ENCODE measurements at regions not wholly inside any gene's neighbourhood (a gene's known extent, or its start where the extent isn't known, plus 50 kb on each side); places are given as distances from the start of the nearest gene placed in this dataset.

- TF ChIP-seq EZH2phosphoT487 (IDR thresholded peaks at IDR 0.05; ENCODE audit: borderline replicate concordance, low read length) (no peak), EZH2 (IDR thresholded peaks at IDR 0.05; ENCODE audit: low read length, unreplicated experiment) (no peak)
- TF ChIP-seq, protein P1, sequence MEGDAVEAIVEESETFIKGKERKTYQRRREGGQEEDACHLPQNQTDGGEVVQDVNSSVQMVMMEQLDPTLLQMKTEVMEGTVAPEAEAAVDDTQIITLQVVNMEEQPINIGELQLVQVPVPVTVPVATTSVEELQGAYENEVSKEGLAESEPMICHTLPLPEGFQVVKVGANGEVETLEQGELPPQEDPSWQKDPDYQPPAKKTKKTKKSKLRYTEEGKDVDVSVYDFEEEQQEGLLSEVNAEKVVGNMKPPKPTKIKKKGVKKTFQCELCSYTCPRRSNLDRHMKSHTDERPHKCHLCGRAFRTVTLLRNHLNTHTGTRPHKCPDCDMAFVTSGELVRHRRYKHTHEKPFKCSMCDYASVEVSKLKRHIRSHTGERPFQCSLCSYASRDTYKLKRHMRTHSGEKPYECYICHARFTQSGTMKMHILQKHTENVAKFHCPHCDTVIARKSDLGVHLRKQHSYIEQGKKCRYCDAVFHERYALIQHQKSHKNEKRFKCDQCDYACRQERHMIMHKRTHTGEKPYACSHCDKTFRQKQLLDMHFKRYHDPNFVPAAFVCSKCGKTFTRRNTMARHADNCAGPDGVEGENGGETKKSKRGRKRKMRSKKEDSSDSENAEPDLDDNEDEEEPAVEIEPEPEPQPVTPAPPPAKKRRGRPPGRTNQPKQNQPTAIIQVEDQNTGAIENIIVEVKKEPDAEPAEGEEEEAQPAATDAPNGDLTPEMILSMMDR (conservative IDR thresholded peaks at IDR 0.05; ENCODE audit: low read depth, low read length), result no peak
- H2AFZ ChIP-seq (ENCODE audit: low read length), result no peak overlapping the region
- no peaks in the 10 kb centered on the region for H3K9me3 ChIP-seq (ENCODE audit: low read length)
- ATAC-seq, result no peak
- no peak overlapping the region for H3K4me3 ChIP-seq (ENCODE audit: low read length)
- H3K79me2 ChIP-seq (ENCODE audit: low read length), result no peaks in the 10 kb centered on the region
- no peaks in the 10 kb centered on the region for H3K27me3 ChIP-seq (ENCODE audit: low read length)
- intact Hi-C loops (cut with micrococcal nuclease), result no loop called here
- POLR2A ChIA-PET (ENCODE audit: unreplicated experiment), result no interaction called here
- no peak for DNase-seq
- no peak overlapping the region for H3K9ac ChIP-seq (ENCODE audit: low read length)
- H3K36me3 ChIP-seq (ENCODE audit: low read depth, low read length), result no peaks in the 10 kb centered on the region
- BruUV-seq (replicated peaks), result no TSS peak
- H3F3A ChIP-seq (ENCODE audit: low read length, unreplicated experiment), result peaks cover 7% of the 10 kb centered on the region
- H4K20me1 ChIP-seq (ENCODE audit: low read length), result no peaks in the 10 kb centered on the region
- H3K27ac ChIP-seq (ENCODE audit: low read length), result no peak overlapping the region
- H3K4me2 ChIP-seq (ENCODE audit: low read length), result no peak overlapping the region
- H3K9me2 ChIP-seq (replicated peaks; ENCODE audit: low read length), result no peaks in the 10 kb centered on the region
- peaks cover 12% of the 10 kb centered on the region for H3K4me1 ChIP-seq (ENCODE audit: insufficient read depth, low read length)
- CTCF ChIA-PET, result no interaction called here
Measured at GRCh38 chr6:44029444-44030185, 97.6 kb downstream of the MRPL14 start.

DNA sequence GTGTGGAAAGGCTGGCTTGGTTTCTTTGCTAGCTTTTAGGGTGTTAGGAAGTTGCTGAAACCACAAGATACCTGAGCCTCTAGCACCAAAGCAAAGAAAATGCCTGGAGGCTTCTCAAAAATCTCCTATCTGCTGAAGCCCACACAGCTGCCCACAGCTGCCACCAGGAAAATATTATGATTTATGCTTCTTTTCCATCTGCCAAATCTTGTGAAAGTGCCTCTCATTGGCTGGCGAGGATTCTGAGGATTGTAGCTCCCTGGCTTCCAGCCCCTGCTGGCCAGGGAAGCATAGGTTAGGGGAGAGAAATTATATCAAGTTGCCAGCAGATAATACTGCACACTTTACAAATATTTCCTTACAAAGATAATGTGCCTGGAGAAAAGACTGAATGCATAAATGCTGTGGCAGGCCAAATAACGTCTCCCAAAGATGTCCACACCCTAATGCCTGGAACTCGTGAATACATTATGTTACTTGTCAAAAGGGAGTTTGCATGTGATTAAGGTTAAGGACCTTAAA is 98.4 kb downstream of the MRPL14 start:
- Histone ChIP-seq H3K27ac (ENCODE audit: low read length) (no peak overlapping the region), H3F3A (ENCODE audit: low read length, unreplicated experiment) (no peaks in the 10 kb centered on the region), H3K4me2 (ENCODE audit: low read length) (no peak overlapping the region), H3K27me3 (ENCODE audit: low read length) (no peaks in the 10 kb centered on the region), H3K36me3 (ENCODE audit: low read depth, low read length) (no peaks in the 10 kb centered on the region), H3K9me3 (ENCODE audit: low read length) (no peaks in the 10 kb centered on the region), H4K20me1 (ENCODE audit: low read length) (no peaks in the 10 kb centered on the region), H3K9me2 (replicated peaks; ENCODE audit: low read length) (no peaks in the 10 kb centered on the region), H3K79me2 (ENCODE audit: low read length) (no peaks in the 10 kb centered on the region), H3K4me3 (ENCODE audit: low read length) (no peak overlapping the region), H3K9ac (ENCODE audit: low read length) (no peak overlapping the region), H2AFZ (ENCODE audit: low read length) (no peak overlapping the region), H3K4me1 (ENCODE audit: insufficient read depth, low read length) (peaks cover 5% of the 10 kb centered on the region)
- ChIA-PET POLR2A (ENCODE audit: unreplicated experiment) (no interaction called here), CTCF (no interaction called here)
- TF ChIP-seq, protein P1 (conservative IDR thresholded peaks at IDR 0.05; ENCODE audit: low read depth, low read length), result peak; percentile 25; the same call in 1 of the 2 replicates
- no peak for TF ChIP-seq EZH2 (IDR thresholded peaks at IDR 0.05; ENCODE audit: low read length, unreplicated experiment)
- peak; percentile 35 for ATAC-seq
- DNase-seq, result peak; percentile 36
- no TSS peak for BruUV-seq (replicated peaks)
- intact Hi-C loops (cut with micrococcal nuclease), result no loop called here

DNA sequence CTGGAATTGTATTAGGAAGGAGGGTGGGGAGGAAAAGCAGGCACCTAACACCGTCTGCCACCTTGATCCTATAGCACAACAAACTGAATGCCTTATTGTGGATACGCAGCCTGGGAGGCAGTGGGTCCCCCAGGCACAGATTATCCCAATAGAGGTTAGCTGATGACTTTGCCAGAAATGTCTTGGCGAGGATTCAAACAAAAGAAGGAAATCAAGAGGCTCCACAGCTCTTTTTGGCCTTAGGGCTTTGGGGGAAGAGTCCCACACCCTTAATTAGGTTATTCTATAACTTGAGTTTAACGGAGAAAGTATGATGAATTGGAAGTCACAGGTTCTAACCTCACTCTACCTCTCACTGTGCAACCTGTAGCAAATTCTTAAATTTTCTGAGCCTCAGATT is 102.0 kb downstream of the MRPL14 start:
- DNase-seq, result no peak
- POLR2A ChIA-PET (ENCODE audit: unreplicated experiment), result no interaction called here
- H3K4me1 ChIP-seq (ENCODE audit: insufficient read depth, low read length), result peaks cover 11% of the 10 kb centered on the region
- CTCF ChIA-PET, result no interaction called here
- no peak overlapping the region for H2AFZ ChIP-seq (ENCODE audit: low read length)
- no peak overlapping the region for H3K4me2 ChIP-seq (ENCODE audit: low read length)
- H3K36me3 ChIP-seq (ENCODE audit: low read depth, low read length), result no peaks in the 10 kb centered on the region
- H3K9ac ChIP-seq (ENCODE audit: low read length), result no peak overlapping the region
- H3K4me3 ChIP-seq (ENCODE audit: low read length), result no peak overlapping the region
- H3K27me3 ChIP-seq (ENCODE audit: low read length), result no peaks in the 10 kb centered on the region
- H3K79me2 ChIP-seq (ENCODE audit: low read length), result no peaks in the 10 kb centered on the region
- TF ChIP-seq, protein P1 (conservative IDR thresholded peaks at IDR 0.05; ENCODE audit: low read depth, low read length), result no peak
- no peak for TF ChIP-seq EZH2phosphoT487 (IDR thresholded peaks at IDR 0.05; ENCODE audit: borderline replicate concordance, low read length)
- no peak for TF ChIP-seq EZH2 (IDR thresholded peaks at IDR 0.05; ENCODE audit: low read length, unreplicated experiment)
- no peaks in the 10 kb centered on the region for H4K20me1 ChIP-seq (ENCODE audit: low read length)
- no peaks in the 10 kb centered on the region for H3K9me2 ChIP-seq (replicated peaks; ENCODE audit: low read length)
- no TSS peak for BruUV-seq (replicated peaks)
- H3K9me3 ChIP-seq (ENCODE audit: low read length), result no peaks in the 10 kb centered on the region
- intact Hi-C loops (cut with micrococcal nuclease), result no loop called here
- ATAC-seq, result no peak
- no peaks in the 10 kb centered on the region for H3F3A ChIP-seq (ENCODE audit: low read length, unreplicated experiment)
- H3K27ac ChIP-seq (ENCODE audit: low read length), result no peak overlapping the region
